ENCODE measurements at regions not wholly inside any gene's neighbourhood (a gene's known extent, or its start where the extent isn't known, plus 50 kb on each side); places are given as distances from the start of the nearest gene placed in this dataset.

- BruUV-seq (replicated peaks), result no TSS peak
- Mint-ChIP-seq H3K27me3 (ENCODE audit: insufficient read depth, unreplicated experiment) (no peaks in the 10 kb centered on the region), H3K27ac (ENCODE audit: low read depth, unreplicated experiment) (peak overlapping the region; percentile 85)
These were observed 111.7 kb upstream of the MBL2 start for GRCh38 chr10:52883996-52884871.

GRCh38 chr10:52879091-52879807 is 106.7 kb upstream of the MBL2 start:
- intact Hi-C loops (cut with micrococcal nuclease), result no loop called here
- CTCF ChIA-PET, result interaction anchor here (0.6 to 8.0 kb wide), 5 partner anchors 8 to 959 kb away, joined by 3 to 69 read pairs (median 3); no protein-coding TSS in a partner anchor
- peaks cover 45% of the 10 kb centered on the region for H3K4me1 Mint-ChIP-seq (ENCODE audit: insufficient read depth, unreplicated experiment)
- no TSS peak for BruUV-seq (replicated peaks)
- H3K36me3 Mint-ChIP-seq (ENCODE audit: insufficient read depth, unreplicated experiment), result no peaks in the 10 kb centered on the region
- POLR2A ChIA-PET, result interaction anchor here (0.6 to 2.1 kb wide), 8 partner anchors 10 to 504 kb away, joined by 3 to 11 read pairs (median 3); no protein-coding TSS in a partner anchor
- TF ChIP-seq, protein P1, sequence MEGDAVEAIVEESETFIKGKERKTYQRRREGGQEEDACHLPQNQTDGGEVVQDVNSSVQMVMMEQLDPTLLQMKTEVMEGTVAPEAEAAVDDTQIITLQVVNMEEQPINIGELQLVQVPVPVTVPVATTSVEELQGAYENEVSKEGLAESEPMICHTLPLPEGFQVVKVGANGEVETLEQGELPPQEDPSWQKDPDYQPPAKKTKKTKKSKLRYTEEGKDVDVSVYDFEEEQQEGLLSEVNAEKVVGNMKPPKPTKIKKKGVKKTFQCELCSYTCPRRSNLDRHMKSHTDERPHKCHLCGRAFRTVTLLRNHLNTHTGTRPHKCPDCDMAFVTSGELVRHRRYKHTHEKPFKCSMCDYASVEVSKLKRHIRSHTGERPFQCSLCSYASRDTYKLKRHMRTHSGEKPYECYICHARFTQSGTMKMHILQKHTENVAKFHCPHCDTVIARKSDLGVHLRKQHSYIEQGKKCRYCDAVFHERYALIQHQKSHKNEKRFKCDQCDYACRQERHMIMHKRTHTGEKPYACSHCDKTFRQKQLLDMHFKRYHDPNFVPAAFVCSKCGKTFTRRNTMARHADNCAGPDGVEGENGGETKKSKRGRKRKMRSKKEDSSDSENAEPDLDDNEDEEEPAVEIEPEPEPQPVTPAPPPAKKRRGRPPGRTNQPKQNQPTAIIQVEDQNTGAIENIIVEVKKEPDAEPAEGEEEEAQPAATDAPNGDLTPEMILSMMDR (IDR thresholded peaks at IDR 0.05; ENCODE audit: unreplicated experiment), result no peak
- H3K27ac Mint-ChIP-seq (ENCODE audit: low read depth, unreplicated experiment), result peak overlapping the region; percentile 31
- H3K4me3 Mint-ChIP-seq (ENCODE audit: unreplicated experiment), result no peak overlapping the region
- H3K9me3 Mint-ChIP-seq (ENCODE audit: unreplicated experiment), result no peaks in the 10 kb centered on the region
- H3K27me3 Mint-ChIP-seq (ENCODE audit: insufficient read depth, unreplicated experiment), result no peaks in the 10 kb centered on the region
- no peak for DNase-seq (ENCODE audit: unreplicated experiment)

More at GRCh38 chr10:52883996-52884871, 111.7 kb upstream of the MBL2 start:
- Mint-ChIP-seq H3K9me3 (ENCODE audit: unreplicated experiment) (no peaks in the 10 kb centered on the region), H3K36me3 (ENCODE audit: insufficient read depth, unreplicated experiment) (no peaks in the 10 kb centered on the region), H3K4me1 (ENCODE audit: insufficient read depth, unreplicated experiment) (peaks cover 30% of the 10 kb centered on the region), H3K4me3 (ENCODE audit: unreplicated experiment) (peak overlapping the region; percentile 65)
- CTCF ChIA-PET, result interaction anchor here (0.5 to 5.0 kb wide), 49 partner anchors 9 to 1519 kb away, joined by 3 to 55 read pairs (median 3); no protein-coding TSS in a partner anchor
- TF ChIP-seq, protein P1 (IDR thresholded peaks at IDR 0.05; ENCODE audit: unreplicated experiment), result peak; percentile 93
- intact Hi-C loops (cut with micrococcal nuclease), result loop anchor here (1.0 to 5.0 kb wide), 7 partner anchors 66 to 1518 kb away; no protein-coding TSS in a partner anchor
- POLR2A ChIA-PET, result interaction anchor here (0.6 to 2.3 kb wide), 6 partner anchors 54 to 1002 kb away, joined by 3 to 19 read pairs (median 3); no protein-coding TSS in a partner anchor
- peak; percentile 98 for DNase-seq (ENCODE audit: unreplicated experiment)

DNA sequence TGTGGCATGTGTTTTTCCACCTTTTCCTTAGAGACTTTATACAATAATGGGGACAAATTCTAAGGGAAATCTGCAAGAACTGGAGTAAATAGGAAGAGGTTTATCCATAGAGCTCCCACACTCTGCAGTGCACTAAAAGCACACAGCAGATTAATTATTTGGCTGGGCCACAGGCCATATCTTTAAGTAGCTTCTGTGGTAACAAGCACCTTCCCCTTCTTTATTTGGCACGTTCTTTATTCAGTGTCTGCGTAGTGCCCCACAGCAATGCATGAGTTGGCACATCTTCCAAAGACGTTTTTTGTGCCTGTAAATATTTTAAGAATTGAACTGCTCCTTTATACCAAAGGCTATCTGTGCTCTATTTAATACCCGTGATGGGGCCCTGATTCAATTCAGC is 104.9 kb upstream of the MBL2 start:
- DNase-seq (ENCODE audit: unreplicated experiment), result peak; percentile 54
- no peaks in the 10 kb centered on the region for H3K9me3 Mint-ChIP-seq (ENCODE audit: unreplicated experiment)
- POLR2A ChIA-PET, result interaction anchor here (0.7 to 1.2 kb wide), 2 partner anchors 13 to 855 kb away, joined by 3 read pairs; no protein-coding TSS in a partner anchor
- no peaks in the 10 kb centered on the region for H3K36me3 Mint-ChIP-seq (ENCODE audit: insufficient read depth, unreplicated experiment)
- TF ChIP-seq, protein P1 (IDR thresholded peaks at IDR 0.05; ENCODE audit: unreplicated experiment), result no peak
- H3K4me3 Mint-ChIP-seq (ENCODE audit: unreplicated experiment), result no peak overlapping the region
- CTCF ChIA-PET, result interaction anchor here (0.7 to 8.0 kb wide), 4 partner anchors 12 to 65 kb away, joined by 3 to 69 read pairs (median 7); no protein-coding TSS in a partner anchor
- no TSS peak for BruUV-seq (replicated peaks)
- H3K27ac Mint-ChIP-seq (ENCODE audit: low read depth, unreplicated experiment), result no peak overlapping the region
- intact Hi-C loops (cut with micrococcal nuclease), result no loop called here
- peaks cover 36% of the 10 kb centered on the region for H3K4me1 Mint-ChIP-seq (ENCODE audit: insufficient read depth, unreplicated experiment)
- no peaks in the 10 kb centered on the region for H3K27me3 Mint-ChIP-seq (ENCODE audit: insufficient read depth, unreplicated experiment)

GRCh38 chr10:52875336-52875735 is 102.8 kb upstream of the MBL2 start:
- no peak overlapping the region for H3K4me3 Mint-ChIP-seq (ENCODE audit: unreplicated experiment)
- H3K36me3 Mint-ChIP-seq (ENCODE audit: insufficient read depth, unreplicated experiment), result no peaks in the 10 kb centered on the region
- no peaks in the 10 kb centered on the region for H3K9me3 Mint-ChIP-seq (ENCODE audit: unreplicated experiment)
- no peak for DNase-seq (ENCODE audit: unreplicated experiment)
- BruUV-seq (replicated peaks), result no TSS peak
- H3K4me1 Mint-ChIP-seq (ENCODE audit: insufficient read depth, unreplicated experiment), result peaks cover 33% of the 10 kb centered on the region
- POLR2A ChIA-PET, result no interaction called here
- H3K27ac Mint-ChIP-seq (ENCODE audit: low read depth, unreplicated experiment), result no peak overlapping the region
- H3K27me3 Mint-ChIP-seq (ENCODE audit: insufficient read depth, unreplicated experiment), result no peaks in the 10 kb centered on the region
- TF ChIP-seq, protein P1 (IDR thresholded peaks at IDR 0.05; ENCODE audit: unreplicated experiment), result no peak
- intact Hi-C loops (cut with micrococcal nuclease), result no loop called here
- CTCF ChIA-PET, result interaction anchor here (0.6 to 8.0 kb wide), 6 partner anchors 9 to 715 kb away, joined by 3 to 69 read pairs (median 6); no protein-coding TSS in a partner anchor
